Uterus (tissue), 2 donors: ENCODE measurements at regions not wholly inside any gene's neighbourhood (a gene's known extent, or its start where the extent isn't known, plus 50 kb on each side); places are given as distances from the start of the nearest gene placed in this dataset.

Source experiments
- POLR2A ChIP-seq, 2 donors: fragments of 450-650 bp; IDR thresholded peaks; one replicate each; pipeline ENCODE4 v1.6.1; 2016; ENCODE audit warnings: antibody characterized with exemption in 2 of 2, mild to moderate bottlenecking in 1 of 2, moderate library complexity in 1 of 2
- TF ChIP-seq, protein P1 (sequence below), 4 experiments: fragments of 200-600 bp in 2 of 4; fragments of 450-650 bp in 2 of 4; sonication (generic) in 2 of 4; IDR thresholded peaks; one replicate each; pipeline ENCODE4 v1.5.1; 2016 to 2019; ENCODE audit warnings: antibody characterized with exemption in 4 of 4, mild to moderate bottlenecking in 2 of 4, moderate library complexity in 1 of 4

GRCh38 chr14:22410497-22410896 is 178.5 kb downstream of the DAD1 start:
- TF ChIP-seq, protein P1, sequence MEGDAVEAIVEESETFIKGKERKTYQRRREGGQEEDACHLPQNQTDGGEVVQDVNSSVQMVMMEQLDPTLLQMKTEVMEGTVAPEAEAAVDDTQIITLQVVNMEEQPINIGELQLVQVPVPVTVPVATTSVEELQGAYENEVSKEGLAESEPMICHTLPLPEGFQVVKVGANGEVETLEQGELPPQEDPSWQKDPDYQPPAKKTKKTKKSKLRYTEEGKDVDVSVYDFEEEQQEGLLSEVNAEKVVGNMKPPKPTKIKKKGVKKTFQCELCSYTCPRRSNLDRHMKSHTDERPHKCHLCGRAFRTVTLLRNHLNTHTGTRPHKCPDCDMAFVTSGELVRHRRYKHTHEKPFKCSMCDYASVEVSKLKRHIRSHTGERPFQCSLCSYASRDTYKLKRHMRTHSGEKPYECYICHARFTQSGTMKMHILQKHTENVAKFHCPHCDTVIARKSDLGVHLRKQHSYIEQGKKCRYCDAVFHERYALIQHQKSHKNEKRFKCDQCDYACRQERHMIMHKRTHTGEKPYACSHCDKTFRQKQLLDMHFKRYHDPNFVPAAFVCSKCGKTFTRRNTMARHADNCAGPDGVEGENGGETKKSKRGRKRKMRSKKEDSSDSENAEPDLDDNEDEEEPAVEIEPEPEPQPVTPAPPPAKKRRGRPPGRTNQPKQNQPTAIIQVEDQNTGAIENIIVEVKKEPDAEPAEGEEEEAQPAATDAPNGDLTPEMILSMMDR (IDR thresholded peaks at IDR 0.05) = no peak
- TF ChIP-seq POLR2A (IDR thresholded peaks at IDR 0.05) = no peak
